Sigmoid colon (tissue), 4 donors: ENCODE measurements at regions not wholly inside any gene's neighbourhood (a gene's known extent, or its start where the extent isn't known, plus 50 kb on each side); places are given as distances from the start of the nearest gene placed in this dataset.

Experiments
- EP300 ChIP-seq, 4 donors: sonication (generic); formaldehyde crosslinking; IDR thresholded peaks; one replicate each; pipeline ENCODE4 v1.6.1; 2017; ENCODE audit warnings: antibody characterized with exemption in 4 of 4
- POLR2A ChIP-seq, 2 donors: fragments of 450-650 bp; IDR thresholded peaks; one replicate each; pipeline ENCODE4 v1.6.1; 2016; ENCODE audit warnings: antibody characterized with exemption in 2 of 2, mild to moderate bottlenecking in 2 of 2, moderate library complexity in 2 of 2

- TF ChIP-seq EP300 (IDR thresholded peaks at IDR 0.05), result no peak
- no peak for TF ChIP-seq POLR2A (IDR thresholded peaks at IDR 0.05)
Observed at GRCh38 chr16:50476486-50477255, 71.5 kb upstream of the NKD1 start.
